HL-60 (cell line): ENCODE measurements at regions not wholly inside any gene's neighbourhood (a gene's known extent, or its start where the extent isn't known, plus 50 kb on each side); places are given as distances from the start of the nearest gene placed in this dataset.
A peak's percentile ranks its signal among the peaks of the same experiment; 100 is the strongest.

Experiments
- DNase-seq, 2 experiments: peaks; one replicate each; pipeline ENCODE4 v3.0.0-alpha.2; 2010 to 2020; ENCODE audit warnings: low read depth in 1 of 2, low spot score in 1 of 2
- H3K27ac ChIP-seq: fragments of 250-450 bp; sonication (Bioruptor Pico); replicated peaks from 2 replicates; pipeline ENCODE4 v1.5.1; 2020; ENCODE audit warnings: mild to moderate bottlenecking, moderate library complexity
- H3K27me3 ChIP-seq: fragments of 250-450 bp; sonication (Bioruptor Pico); 2 replicates; pipeline ENCODE4 v1.5.1; 2021; ENCODE audit warnings: mild to moderate bottlenecking, moderate library complexity; ENCODE audit not compliant: insufficient read depth, poor library complexity, severe bottlenecking
- H3K4me3 ChIP-seq: replicated peaks from 2 replicates; pipeline ENCODE4 v1.5.1; 2011; ENCODE audit warnings: mild to moderate bottlenecking, control low read depth, low read length; ENCODE audit not compliant: insufficient read depth
- CTCF ChIP-seq: IDR thresholded peaks from one replicate; pipeline ENCODE4 v1.5.1; 2011; ENCODE audit warnings: low read length, control low read depth, inconsistent platforms; ENCODE audit not compliant: insufficient read depth
- GABPA ChIP-seq: IDR thresholded peaks from 2 replicates; pipeline ENCODE4 v1.6.1; 2012; ENCODE audit warnings: low read depth
- POLR2AphosphoS5 ChIP-seq: IDR thresholded peaks from 2 replicates; pipeline ENCODE4 v1.6.1; 2012; ENCODE audit warnings: low read depth
- REST ChIP-seq: IDR thresholded peaks from 2 replicates; pipeline ENCODE4 v1.6.1; 2012; ENCODE audit warnings: low read depth; ENCODE audit not compliant: insufficient replicate concordance
- SPI1 ChIP-seq: IDR thresholded peaks from 2 replicates; pipeline ENCODE4 v1.6.1; 2012; ENCODE audit warnings: low read depth, mild to moderate bottlenecking, borderline replicate concordance

DNA sequence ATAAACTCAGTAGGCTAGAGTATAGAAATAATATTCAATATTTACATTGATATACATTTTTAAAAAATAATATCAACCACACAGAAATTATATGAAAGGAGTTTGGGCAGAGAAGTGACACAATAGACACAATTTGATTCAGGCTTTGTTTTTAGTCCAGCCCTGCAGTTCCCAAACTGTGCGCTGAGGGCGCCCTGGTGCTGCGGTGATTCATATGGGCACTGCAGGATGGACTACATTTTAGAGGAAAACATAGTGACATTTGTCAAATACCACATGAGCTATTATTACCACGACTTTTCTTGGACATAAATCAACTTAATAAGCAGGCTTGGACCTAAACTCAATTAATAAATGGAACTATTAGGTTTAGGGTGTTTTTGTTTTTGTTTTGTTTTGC, 364.3 kb upstream of the ID4 start:
- peak in 1 of 2 experiments; percentile 2 for DNase-seq
- no peak overlapping the region for H3K27ac ChIP-seq
- H3K4me3 ChIP-seq: no peak overlapping the region
- TF ChIP-seq SPI1 (no peak), CTCF (peak; percentile 34)
- H3K27me3 ChIP-seq: no peaks in the 10 kb centered on the region

- Histone ChIP-seq H3K27ac (no peak overlapping the region), H3K27me3 (no peaks in the 10 kb centered on the region), H3K4me3 (no peak overlapping the region)
- TF ChIP-seq GABPA (no peak), REST (no peak), CTCF (no peak), POLR2AphosphoS5 (no peak), SPI1 (no peak)
- no peak for DNase-seq
These were observed 359.6 kb upstream of the ID4 start for GRCh38 chr6:19477563-19477962.

DNA sequence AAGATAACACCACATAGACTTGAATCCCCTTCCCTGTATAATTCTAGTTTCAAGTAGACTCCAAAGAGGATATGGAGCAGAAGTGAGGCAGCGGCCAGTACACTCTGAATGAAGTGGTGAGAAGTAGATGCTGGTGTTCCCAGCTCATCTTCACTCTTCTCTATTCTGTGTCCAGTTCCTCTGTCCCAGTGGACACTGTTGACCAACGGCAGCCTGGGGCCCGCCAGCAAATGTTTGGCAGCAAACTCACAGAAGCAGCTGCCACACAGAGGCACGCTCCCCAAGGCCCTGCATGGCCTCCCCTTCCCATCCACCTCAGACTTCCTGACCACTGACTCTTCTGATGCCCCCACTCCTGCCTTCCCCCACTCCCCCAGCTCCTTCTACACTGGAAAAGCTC, 358.9 kb upstream of the ID4 start:
- TF ChIP-seq POLR2AphosphoS5 (no peak), GABPA (no peak), SPI1 (no peak), REST (no peak), CTCF (no peak)
- Histone ChIP-seq H3K27me3 (no peaks in the 10 kb centered on the region), H3K27ac (no peak overlapping the region), H3K4me3 (no peak overlapping the region)
- DNase-seq: no peak

DNA sequence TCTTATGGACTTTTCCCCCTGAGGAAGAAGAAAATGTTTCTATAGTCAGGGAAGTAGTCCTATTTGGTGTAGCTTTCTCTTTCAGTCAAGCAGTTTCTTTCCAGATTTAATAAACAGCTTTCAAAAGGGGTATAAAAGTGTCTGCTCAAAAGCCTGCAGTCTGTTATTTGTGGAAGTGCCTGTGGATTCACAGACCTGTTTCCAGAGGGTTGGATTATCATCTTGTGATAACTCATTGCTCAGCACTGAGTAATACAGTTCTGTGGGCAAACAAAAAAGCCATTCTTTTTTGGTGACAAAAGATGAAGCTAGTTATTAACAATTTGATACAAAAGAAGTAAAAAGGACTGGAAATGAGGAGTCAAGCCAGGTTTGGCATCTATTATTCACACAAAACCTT, 358.2 kb upstream of the ID4 start:
- no peak for DNase-seq
- TF ChIP-seq CTCF (no peak), GABPA (no peak), REST (no peak), SPI1 (no peak), POLR2AphosphoS5 (no peak)
- Histone ChIP-seq H3K4me3 (no peak overlapping the region), H3K27ac (no peak overlapping the region), H3K27me3 (no peaks in the 10 kb centered on the region)
